Epithelial cell of prostate (primary cell): ENCODE measurements at regions not wholly inside any gene's neighbourhood (a gene's known extent, or its start where the extent isn't known, plus 50 kb on each side); places are given as distances from the start of the nearest gene placed in this dataset.
"Not testable (repeated sequence)": the region's sequence is repeated elsewhere in the genome, so short reads cannot be mapped to it uniquely, and the experiment has no call there.

Source experiments
- DNase-seq: peaks from one replicate; pipeline ENCODE4 v3.0.0-alpha.2; 2011; ENCODE audit warnings: low read depth, low spot score
- H3K27ac ChIP-seq: fragments of 450-650 bp; 2 replicates; pipeline ENCODE4 v1.5.1; 2017; ENCODE audit warnings: mild to moderate bottlenecking

DNA sequence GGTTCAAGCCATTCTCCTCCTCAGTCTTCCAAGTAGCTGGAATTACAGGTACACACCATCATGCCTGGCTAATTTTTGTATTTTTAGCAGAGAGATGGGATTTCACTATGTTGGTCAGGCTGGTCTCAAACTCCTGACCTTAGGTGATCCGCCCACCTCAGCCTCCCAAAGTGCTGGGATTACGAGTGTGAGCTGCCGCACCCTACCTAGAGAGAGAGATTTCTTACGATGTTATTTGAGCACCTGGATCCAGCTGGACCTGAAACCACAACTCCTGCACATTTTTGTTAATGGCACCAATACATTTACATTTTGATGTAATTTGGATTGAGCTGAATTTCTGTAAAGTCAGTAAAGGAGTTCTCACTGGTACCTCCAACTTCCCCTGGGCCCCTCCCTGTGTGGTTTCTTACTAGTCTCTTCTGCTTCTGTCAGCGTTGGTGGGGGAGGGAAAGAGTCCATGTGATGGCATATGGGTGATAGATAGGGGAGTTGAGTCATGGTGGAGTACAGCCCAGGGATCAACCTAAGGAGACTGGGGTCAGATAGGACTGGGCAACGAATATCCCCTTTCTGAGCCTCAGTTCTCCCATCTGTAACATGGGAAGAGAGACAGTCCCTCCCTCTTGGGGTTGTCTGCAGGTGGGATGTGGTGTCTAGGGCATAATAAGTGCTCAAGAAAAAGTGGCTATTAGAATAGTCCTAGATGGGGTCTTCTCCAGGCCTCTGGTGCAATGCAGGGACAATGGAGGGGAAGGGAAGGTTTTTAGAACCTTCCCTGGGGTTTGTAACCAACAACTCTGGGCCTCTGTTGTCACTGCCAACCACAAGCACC lies 83.3 kb upstream of the MED13L start:
- H3K27ac ChIP-seq = no peak overlapping the region

DNA sequence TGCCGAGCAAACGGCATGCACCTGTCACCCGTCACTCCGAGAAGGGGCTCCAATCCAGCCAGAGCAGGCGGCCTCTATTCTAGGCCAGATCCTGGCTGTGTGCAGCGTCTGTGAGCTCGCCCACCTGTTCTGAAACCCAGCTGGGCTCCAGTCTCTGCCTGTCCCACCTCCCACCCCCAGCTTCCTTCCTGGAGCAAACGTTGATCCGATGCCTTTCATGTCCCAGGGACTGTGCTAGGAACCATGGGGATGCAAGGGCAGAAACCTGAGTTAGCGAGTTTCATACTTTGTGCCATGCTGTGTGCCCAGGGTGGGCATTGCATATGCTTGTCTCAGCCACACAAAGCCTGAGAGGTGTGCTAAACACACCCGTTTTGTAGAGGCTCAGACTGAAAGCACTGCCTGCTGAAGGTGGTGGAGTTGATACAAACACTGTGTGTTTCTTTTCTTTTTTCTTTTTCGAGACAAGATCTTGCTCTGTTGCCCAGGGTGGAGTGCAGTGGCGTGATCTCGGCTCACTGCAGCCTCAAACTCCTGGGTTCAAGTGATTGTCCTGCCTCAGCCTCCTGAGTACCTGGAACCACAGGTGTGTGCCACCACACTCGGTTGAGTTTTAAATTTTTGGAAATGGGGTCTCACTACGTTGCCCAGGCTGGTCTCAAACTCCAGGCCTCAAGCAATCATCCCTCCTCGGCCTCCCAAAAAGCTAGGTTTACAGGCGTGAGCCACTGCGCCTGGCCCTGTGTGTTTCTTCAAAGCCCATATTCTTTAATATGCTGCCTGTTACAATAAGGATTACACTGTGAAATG lies 84.1 kb upstream of the MED13L start:
- no peak overlapping the region for H3K27ac ChIP-seq
- no peak for DNase-seq

More for the DNA sequence above, 83.3 kb upstream of the MED13L start:
- no peak for DNase-seq

DNA sequence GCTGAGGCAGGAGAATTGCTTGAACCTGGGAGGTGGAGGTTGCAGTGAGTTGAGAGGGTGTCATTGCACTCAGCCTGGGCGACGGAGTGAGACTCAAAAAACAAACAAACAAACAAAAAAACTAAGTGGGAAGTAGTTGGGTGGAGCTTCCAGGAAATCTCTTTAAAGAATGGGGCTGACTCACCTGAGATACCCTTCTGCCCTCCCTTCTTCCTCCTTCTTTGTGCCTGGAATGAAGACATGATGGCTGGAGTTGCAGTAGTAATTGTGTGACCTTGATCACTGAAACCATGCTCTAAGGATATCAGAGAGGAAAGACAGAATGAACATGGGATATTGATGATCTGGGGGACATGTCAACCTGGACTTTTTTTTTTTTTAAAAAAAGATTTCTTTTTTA lies 87.6 kb upstream of the MED13L start:
- DNase-seq = no peak
- no peak overlapping the region for H3K27ac ChIP-seq

DNA sequence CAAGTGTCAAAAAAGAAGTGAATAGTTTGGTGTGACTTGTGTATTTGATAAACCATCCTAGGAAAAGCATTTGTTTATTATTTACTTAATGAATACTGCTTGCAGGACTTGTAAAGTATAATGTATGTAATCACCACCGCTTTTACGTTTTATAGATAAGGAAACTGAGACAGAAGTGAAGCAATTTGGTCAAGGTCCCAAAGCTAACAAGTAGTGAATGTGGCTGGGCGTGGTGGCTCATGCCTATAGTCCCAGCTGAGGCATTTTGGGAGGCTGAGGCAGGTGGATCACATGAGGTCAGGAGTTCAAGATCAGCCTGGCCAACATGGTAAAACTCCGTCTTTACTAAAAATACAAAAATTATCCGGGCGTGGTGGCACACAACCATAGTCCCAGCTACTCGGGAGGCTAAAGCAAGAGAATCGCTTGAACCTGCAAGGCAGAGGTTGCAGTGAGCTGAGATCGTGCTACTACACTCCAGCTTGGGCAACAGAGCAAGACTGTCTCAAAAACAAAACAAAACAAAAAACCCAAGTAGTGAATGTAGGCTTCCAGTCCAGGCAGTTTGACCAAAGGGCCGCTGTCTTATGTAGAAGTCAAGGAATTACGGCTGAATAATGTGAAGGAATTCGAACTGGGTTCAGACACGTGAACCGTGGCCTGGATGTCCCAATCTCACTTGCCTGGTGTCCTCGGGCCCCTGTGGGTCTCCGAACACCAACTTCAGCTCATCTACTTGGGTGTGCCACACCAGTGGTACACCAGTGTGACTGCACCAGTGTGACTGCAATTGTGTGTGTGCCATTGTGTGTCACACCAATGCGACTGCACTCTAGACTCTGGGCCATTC lies 88.3 kb upstream of the MED13L start:
- H3K27ac ChIP-seq = no peak overlapping the region
- DNase-seq = no peak

DNA sequence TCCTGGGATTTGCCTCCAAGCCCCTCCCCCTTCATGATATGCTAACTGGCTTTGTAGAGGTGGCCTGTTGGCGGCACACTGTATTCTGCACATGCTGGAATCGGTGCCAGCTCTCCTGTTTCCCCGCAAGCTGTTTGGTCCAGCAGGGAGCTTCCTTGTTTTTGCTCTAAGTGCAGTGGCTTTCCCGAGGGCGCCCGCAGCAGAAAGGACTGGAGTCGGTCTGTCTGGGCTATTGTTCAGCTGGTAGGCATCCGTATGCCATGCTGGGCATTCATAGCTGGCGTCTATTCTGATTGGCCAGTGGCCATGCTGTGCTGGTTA lies 88.9 kb upstream of the MED13L start:
- DNase-seq = no peak
- no peak overlapping the region for H3K27ac ChIP-seq

DNA sequence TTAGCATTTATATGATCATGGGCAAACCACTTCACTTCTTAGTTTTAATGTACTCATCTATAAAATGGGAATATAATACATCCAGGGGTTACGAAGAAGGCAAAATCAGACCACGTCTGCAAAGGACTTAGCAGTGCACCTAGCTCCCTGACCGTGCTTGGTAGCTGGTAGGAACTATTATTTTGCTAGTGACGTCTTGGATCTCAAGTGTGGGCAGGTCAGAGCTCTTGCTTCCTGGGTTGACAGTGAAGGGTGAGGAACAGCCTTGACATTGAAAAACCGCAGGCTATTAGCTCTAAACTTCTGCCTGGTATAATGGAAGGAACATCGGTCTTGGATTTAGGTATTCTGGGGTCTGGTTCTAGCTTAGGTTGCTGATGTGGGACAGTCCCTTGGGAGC lies 89.3 kb upstream of the MED13L start:
- DNase-seq = no peak
- H3K27ac ChIP-seq = no peak overlapping the region

DNA sequence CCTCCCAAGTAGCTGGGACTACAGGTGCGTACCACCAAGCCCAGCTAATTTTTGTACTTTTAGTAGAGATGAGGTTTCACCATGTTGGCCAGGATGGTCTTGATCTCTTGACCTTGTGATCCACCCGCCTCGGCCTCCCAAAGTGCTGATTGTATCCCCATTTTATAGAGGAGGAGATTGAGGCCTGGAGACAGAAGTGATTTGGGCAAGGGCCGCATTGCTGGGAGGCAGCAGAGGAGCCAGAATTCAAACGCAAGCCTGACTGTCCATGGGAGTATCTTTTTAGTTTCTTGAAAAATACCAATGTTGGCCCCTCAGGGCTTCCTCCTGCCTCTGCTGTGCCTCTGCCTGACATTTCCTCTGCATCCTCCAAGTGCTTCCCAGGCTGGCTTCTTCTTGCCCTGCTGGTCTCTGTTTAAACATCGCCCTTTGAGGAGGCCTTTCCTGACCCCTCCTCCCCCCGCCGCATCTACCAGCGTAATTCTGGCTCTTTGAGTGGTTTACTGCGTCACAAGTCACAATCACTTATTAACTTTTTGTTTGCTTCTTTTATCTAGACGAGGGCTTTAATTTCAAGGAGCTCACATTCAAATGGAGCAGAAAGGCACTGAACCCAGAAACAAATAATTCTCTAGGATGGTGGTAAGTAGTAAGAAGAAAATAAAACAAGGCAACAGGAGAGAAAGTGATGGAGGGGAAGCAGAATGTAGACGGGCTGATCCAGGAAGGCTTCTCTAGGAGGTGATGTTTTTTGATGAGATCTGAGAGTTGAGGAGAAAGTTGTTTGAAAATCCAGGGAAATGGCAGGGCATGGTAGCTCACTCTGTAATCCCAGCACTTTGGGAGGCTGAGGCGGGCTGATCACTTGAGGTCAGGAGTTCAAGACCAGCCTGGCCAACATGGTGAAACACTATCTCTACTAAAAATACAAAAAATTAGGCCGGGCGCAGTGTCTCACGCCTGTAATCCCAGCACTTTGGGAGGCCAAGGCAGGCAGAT lies 91.0 kb upstream of the MED13L start:
- no peak overlapping the region for H3K27ac ChIP-seq
- DNase-seq = no peak

DNA sequence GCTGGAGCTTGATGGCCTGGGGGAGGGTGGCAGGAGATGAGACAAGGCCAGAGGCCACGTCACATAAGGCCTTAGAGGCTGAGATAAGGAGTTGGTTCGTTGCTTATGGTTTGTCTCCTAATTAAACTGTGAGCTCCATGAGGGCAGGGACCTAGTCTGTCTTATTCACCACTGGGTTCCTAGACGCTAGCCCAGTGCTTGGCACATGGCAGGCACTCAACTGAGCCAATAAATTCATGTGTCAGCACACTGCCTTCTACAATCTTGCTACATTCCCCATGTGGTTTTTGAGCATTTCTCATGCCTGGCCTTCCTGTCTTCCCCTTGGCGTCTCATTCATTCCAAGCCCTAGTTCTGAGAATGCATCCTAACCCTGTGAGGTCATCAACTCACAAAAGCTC lies 92.5 kb upstream of the MED13L start:
- no peak for DNase-seq
- H3K27ac ChIP-seq = no peak overlapping the region

DNA sequence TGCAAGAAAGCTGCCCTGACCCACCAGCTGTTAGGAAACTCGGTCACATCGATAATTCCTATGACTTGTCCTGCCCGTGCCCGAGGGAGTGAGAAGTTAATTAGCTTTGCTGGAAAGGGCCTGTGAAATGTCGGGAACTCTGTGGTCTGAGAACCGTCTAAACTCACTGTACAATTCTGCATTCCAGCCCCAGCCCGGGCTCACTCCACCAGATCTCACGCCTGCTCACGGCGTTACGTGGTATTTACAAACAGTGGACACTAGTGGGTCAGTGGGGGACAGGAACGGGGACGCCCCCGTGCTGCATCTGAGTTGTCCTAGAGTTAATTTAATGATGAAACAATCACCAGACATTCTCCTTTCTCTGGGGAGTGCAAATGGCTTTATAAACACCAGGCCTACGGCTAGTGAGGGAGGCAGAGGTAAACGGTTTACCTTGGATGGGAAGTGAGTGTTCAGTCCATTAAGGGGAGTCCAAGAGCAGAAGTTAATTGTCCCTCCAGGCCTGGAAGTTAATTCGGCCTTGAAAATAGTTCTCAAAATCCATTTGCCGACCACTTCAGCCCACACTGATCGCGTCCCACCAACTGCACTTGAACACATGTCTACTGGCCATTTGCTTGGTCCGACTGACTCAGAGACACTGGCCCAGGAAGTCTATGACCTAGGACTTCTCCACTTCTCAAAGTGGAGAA lies 93.5 kb upstream of the MED13L start:
- no peak for DNase-seq
- no peak overlapping the region for H3K27ac ChIP-seq

DNA sequence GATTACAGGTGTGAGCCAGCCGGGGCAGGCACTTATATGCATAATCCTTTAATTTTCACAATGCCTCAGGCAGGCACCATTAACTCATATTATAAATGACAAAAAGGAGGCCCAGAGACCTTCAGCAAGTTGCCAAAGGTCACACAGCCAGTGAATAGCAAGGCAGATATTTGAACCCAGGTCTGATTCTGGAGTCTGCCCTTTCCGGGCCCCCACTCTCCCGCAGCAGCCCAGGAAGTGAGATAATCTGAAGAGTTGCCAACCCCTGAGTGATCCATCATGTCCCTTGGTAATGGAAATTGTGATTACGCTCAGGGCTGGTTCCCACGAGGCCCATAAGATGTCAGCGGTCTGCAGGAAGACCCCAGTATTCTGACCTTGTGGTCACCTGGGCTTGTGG lies 95.3 kb upstream of the MED13L start:
- H3K27ac ChIP-seq = no peak overlapping the region
- DNase-seq = no peak

DNA sequence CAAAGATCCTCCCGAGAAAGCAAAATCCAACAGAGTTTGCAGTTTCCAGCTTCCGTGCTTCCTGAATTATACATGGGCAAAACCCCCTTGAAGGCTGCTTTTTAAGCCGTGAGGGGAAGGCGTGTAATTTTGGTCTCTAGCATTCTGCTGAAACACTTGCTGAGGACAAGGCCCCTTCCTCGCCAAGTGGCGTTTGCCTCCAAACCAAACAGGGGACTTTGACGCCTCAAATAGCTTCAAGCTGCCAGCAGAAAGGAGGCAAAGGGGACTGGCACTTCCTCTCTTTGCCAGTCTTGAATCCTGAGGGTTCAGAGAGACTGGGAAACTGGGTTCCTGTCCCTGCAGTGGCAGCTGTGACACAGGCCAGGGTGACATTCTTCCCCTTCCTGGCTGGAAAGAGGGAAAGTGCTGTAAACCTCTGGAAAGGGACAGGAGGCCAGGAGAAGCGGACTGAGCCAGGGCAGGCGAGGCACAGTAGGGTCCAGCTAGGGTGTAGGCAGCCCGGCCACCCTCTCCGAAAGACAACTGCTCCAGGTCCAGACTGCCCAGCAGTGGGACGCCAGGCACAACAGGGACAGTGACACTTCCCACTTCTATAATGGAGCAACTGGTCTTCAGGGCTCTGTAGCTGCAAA lies 96.2 kb upstream of the MED13L start:
- H3K27ac ChIP-seq = no peak overlapping the region
- no peak for DNase-seq

DNA sequence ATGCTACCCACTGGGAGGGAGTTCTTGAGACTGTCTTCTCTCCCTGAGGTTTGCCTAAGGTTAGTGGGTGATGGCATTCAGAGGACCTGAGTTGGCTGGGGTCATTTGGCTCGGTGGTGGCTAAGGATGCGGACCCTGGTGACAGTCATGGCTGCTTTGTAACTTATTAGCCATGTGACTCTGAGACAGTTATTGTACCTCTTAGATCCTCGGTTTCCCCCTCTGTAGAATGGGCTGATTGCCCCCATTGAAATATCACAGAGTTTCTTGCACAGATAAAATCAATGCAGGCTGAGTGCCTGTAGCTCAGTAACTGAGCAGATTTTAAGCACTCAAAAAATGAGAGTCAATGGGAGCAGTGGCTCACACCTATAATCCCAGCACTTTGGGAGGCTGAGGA lies 96.7 kb upstream of the MED13L start:
- DNase-seq = no peak

DNA sequence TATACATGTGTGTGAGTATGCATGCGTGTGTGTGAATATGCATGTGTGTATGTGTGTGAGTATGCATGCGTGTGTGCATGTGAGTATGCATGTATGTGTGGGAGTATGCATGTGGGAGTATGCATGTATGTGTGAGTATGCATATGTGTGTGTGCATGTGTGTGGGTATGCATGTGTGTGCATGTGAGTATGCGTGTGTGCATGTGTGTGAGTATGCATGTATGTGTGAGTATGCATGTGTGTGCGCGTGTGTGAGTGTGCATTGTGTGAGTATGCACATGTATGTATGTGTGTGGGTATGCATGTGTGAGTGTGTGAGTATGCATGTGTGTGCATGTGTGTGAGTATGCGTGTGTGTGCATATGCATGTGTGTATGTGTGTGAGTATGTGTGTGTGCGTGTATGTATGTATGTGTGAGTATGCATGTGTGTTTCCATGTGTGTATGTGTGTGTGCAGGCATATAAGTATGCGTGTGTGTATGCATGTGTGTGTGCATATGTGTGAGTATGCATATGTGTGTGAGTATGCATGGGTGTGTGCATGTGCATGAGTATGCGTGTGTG lies 97.9 kb upstream of the MED13L start:
- no peak for DNase-seq

More for the DNA sequence above, 96.7 kb upstream of the MED13L start:
- H3K27ac ChIP-seq = no peak overlapping the region

DNA sequence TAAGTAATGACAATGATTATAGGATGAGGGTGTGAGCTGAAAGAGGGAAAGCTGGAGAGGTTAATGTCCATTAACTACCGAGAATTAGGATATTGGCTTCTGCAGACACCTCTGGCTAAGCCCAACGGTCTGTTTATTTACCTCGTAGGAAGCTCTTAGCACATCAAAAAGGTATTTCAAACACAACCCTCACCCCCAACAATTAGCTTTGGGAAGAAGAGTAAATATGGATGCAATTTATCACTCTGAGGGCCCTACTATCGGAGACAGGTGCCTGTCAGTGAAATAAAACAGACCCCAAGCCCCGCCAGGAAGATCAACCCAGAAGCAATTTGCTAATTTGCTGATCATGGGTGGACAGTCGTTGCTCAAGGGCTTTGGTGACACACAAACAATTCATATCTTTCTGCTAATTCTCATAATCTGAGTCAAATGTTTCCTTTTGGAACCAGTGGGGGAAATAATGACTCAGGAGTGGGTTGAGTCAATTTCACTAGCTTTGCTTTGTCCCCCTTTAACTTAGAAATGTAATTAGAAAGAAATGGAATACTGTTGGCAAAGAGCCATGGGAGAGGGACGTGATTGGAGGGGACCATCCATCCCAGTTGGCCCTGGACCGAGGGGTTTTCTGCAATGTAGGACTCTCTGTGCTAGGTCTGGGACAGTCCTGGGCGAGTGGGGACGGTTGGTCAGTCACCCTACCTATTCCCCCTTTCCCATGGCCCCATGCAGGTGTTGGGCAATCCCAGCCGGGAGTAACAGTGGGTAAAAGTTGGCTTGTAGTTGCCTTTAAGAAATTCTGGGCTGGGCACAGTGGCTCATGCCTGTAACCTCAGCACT lies 99.1 kb upstream of the MED13L start:
- no peak overlapping the region for H3K27ac ChIP-seq
- DNase-seq = no peak

More for the DNA sequence above, 97.9 kb upstream of the MED13L start:
- no peak overlapping the region for H3K27ac ChIP-seq

DNA sequence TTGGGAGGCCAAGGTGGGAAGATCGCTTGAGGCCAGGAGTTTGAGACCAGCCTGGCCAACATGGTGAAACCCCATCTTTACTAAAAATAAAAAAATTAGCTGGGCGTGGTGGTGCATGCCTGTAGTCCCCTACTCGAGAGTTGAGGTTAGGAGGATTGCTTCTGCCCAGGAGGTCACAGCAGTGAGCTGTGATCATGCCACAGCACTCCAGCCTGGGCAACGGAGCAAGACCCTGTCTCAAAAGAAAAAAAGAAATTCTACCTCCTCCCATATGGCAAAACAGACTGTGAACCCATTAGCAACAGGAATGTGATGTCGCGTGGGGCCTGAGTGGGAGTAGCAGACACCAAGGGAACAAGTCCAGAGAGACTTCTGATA lies 99.7 kb upstream of the MED13L start:
- H3K27ac ChIP-seq, DNase-seq: not testable (repeated sequence)

DNA sequence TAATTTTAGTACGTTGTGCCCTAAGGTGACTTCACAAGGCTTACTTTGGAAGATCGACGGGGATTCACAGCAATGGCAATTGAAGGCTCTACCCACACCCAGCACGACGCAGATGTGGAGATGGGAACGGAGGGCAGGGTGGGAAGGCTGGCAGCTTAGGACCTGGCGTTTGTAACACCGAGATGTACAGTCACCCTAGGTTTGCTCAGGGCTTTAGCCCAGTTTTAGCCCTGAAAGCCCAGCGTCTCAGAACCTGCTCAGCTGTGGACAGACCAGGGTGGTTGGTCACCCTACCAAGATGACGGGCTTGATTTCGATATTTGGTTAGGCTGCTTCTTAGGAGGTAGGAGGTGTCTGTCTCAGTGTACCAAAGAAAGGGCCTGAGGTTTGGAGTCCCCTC lies 100.5 kb upstream of the MED13L start:
- H3K27ac ChIP-seq = no peak overlapping the region
- DNase-seq = no peak

DNA sequence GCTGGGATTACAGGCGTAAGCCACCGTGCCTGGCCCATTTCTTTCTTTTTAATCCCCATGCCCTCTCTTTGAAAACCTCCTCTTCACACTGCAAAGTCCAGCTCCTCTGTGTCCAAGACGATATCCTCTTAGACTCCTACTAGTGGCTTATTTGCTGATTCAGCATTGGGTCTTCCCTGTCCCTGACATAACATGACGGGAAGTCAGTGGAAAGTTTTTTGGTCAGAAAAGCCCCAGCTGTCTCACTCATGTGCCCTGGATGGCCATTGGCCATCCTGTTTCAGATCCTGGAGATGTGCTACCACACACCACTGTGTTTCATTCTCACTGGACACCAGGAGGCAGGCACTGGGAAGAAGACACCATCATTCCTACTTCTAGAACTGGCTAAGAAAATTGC lies 102.6 kb upstream of the MED13L start:
- no peak overlapping the region for H3K27ac ChIP-seq
- no peak for DNase-seq
